IMR-90 (cell line): ENCODE measurements at regions not wholly inside any gene's neighbourhood (a gene's known extent, or its start where the extent isn't known, plus 50 kb on each side); places are given as distances from the start of the nearest gene placed in this dataset.

Experiments
- ATAC-seq: fragments of 200-7000 bp; cut with Tn5 transposase; 2 replicates; pipeline ENCODE4 v1.9.1; 2020; ENCODE audit warnings: low read depth, mild to moderate bottlenecking, moderate library complexity
- BruUV-seq: library from RNA; stranded (reverse); fragments of 400-500 nt; replicated peaks from 2 replicates; lab custom pipeline; 2021; lab: Mats Ljungman, UMichigan
- CTCF ChIA-PET: fragments of 300-600 bp; formaldehyde crosslinking; extraction: SDS; loops from one replicate; lab custom pipeline; 2021; ENCODE audit warnings: antibody characterized with exemption; lab: Yijun Ruan, JAX
- POLR2A ChIA-PET: fragments of 300-600 bp; sonication (Branson Sonifier 250); formaldehyde crosslinking; loops from one replicate; lab custom pipeline; 2022; ENCODE audit warnings: antibody characterized with exemption; ENCODE audit not compliant: unreplicated experiment; lab: Charles Lee
- DNase-seq: peaks from one replicate; pipeline ENCODE4 v3.0.0; 2013
- H2AFZ ChIP-seq: replicated peaks from 2 replicates; pipeline ENCODE3; 2013; ENCODE audit warnings: low read length, mild to moderate bottlenecking; ENCODE audit not compliant: poor library complexity
- H2AK5ac ChIP-seq: 2 replicates; pipeline ENCODE4 v1.6.1; 2013; ENCODE audit warnings: low read depth, low read length, inconsistent platforms
- H2AK9ac ChIP-seq: replicated peaks from 2 replicates; pipeline ENCODE3; 2013; ENCODE audit warnings: mild to moderate bottlenecking, low read depth, low read length, moderate library complexity; ENCODE audit not compliant: poor library complexity
- H2BK120ac ChIP-seq: 2 replicates; pipeline ENCODE4 v1.6.1; 2013; ENCODE audit warnings: low read depth, low read length, inconsistent platforms
- H2BK15ac ChIP-seq: 3 replicates; pipeline ENCODE4 v1.6.1; 2013; ENCODE audit warnings: low read depth, low read length, inconsistent platforms
- H2BK20ac ChIP-seq: 2 replicates; pipeline ENCODE4 v1.6.1; 2013; ENCODE audit warnings: low read depth, mild to moderate bottlenecking, inconsistent platforms, low read length, moderate library complexity
- H2BK5ac ChIP-seq: 2 replicates; pipeline ENCODE4 v1.6.1; 2013; ENCODE audit warnings: mild to moderate bottlenecking, low read depth, low read length, inconsistent platforms; ENCODE audit not compliant: poor library complexity, severe bottlenecking
- H3K14ac ChIP-seq: replicated peaks from 2 replicates; pipeline ENCODE4 v1.6.1; 2013; ENCODE audit warnings: low read depth, low read length, inconsistent platforms
- H3K18ac ChIP-seq: 2 replicates; pipeline ENCODE4 v1.6.1; 2013; ENCODE audit warnings: low read depth, low read length, control low read depth
- H3K23ac ChIP-seq: 2 replicates; pipeline ENCODE4 v1.6.1; 2013; ENCODE audit warnings: low read depth, low read length, inconsistent platforms
- H3K27ac ChIP-seq: 2 replicates; pipeline ENCODE4 v1.5.1; 2013; ENCODE audit warnings: mild to moderate bottlenecking, control low read depth, low read length; ENCODE audit not compliant: insufficient read depth
- H3K27me3 ChIP-seq: 2 replicates; pipeline ENCODE4 v1.6.1; 2013; ENCODE audit warnings: low read length; ENCODE audit not compliant: control insufficient read depth, insufficient read depth
- H3K36me3 ChIP-seq: 2 replicates; pipeline ENCODE4 v1.6.1; 2013; ENCODE audit warnings: low read length, mixed read lengths; ENCODE audit not compliant: control insufficient read depth, insufficient read depth
- H3K4ac ChIP-seq: 2 replicates; pipeline ENCODE4 v1.6.1; 2013; ENCODE audit warnings: low read depth, low read length, inconsistent platforms
- H3K4me1 ChIP-seq: 2 replicates; pipeline ENCODE4 v1.6.1; 2013; ENCODE audit warnings: low read length, mixed read lengths; ENCODE audit not compliant: control insufficient read depth, insufficient read depth
- H3K4me2 ChIP-seq: 2 replicates; pipeline ENCODE4 v1.6.1; 2013; ENCODE audit warnings: low read depth, mild to moderate bottlenecking, control low read depth, low read length, moderate library complexity
- H3K4me3 ChIP-seq: 2 replicates; pipeline ENCODE4 v1.5.1; 2013; ENCODE audit warnings: low read depth, mild to moderate bottlenecking, control low read depth, low read length, moderate library complexity; ENCODE audit not compliant: insufficient read depth
- H3K56ac ChIP-seq: 2 replicates; pipeline ENCODE4 v1.6.1; 2013; ENCODE audit warnings: low read length, inconsistent platforms; ENCODE audit not compliant: insufficient read depth; ENCODE audit errors: extremely low read depth
- H3K79me1 ChIP-seq, 2 experiments: 2 replicates each; pipeline ENCODE4 v1.6.1; 2013; ENCODE audit warnings: low read length in 2 of 2, inconsistent platforms in 1 of 2, low read depth in 1 of 2
- H3K9ac ChIP-seq: 2 replicates; pipeline ENCODE4 v1.6.1; 2013; ENCODE audit warnings: low read depth, low read length, control low read depth
- H3K9me1 ChIP-seq: 2 replicates; pipeline ENCODE4 v1.6.1; 2013; ENCODE audit warnings: low read length, inconsistent platforms; ENCODE audit not compliant: insufficient read depth
- H3K9me3 ChIP-seq: 2 replicates; pipeline ENCODE4 v1.6.1; 2013; ENCODE audit warnings: low read length; ENCODE audit not compliant: control insufficient read depth, insufficient read depth
- H4K20me1 ChIP-seq: 2 replicates; pipeline ENCODE4 v1.6.1; 2013; ENCODE audit warnings: low read length, inconsistent platforms; ENCODE audit not compliant: insufficient read depth
- H4K5ac ChIP-seq: 2 replicates; pipeline ENCODE4 v1.6.1; 2013; ENCODE audit warnings: mild to moderate bottlenecking, low read depth, low read length, control low read depth
- H4K8ac ChIP-seq, 2 experiments: 2 replicates each; pipeline ENCODE4 v1.6.1; 2013; ENCODE audit warnings: low read depth in 2 of 2, low read length in 2 of 2, control low read depth in 1 of 2, inconsistent platforms in 1 of 2
- H4K91ac ChIP-seq: 2 replicates; pipeline ENCODE4 v1.6.1; 2013; ENCODE audit warnings: low read depth, low read length, inconsistent platforms; ENCODE audit not compliant: insufficient read depth
- CEBPB ChIP-seq: IDR thresholded peaks from 2 replicates; pipeline ENCODE4 v1.6.1; 2012; ENCODE audit warnings: low read depth, low read length, improper control_type of control experiment
- MAZ ChIP-seq: IDR thresholded peaks from 2 replicates; pipeline ENCODE4 v1.6.1; 2012; ENCODE audit warnings: low read depth, mild to moderate bottlenecking, low read length, improper control_type of control experiment, moderate library complexity, borderline replicate concordance
- RAD21 ChIP-seq: IDR thresholded peaks from 2 replicates; pipeline ENCODE4 v1.6.1; 2012; ENCODE audit warnings: low read length, improper control_type of control experiment
- WGBS, 2 experiments: methylation state at CpG; one replicate each; pipeline versions ENCODE4 v1.1.5 to v1.1.7; 2013; ENCODE audit warnings: missing lambda C conversion rate in 2 of 2; ENCODE audit not compliant: insufficient read length in 1 of 2; ENCODE audit errors: extremely low coverage in 2 of 2; 5-methylcytosine and 5-hydroxymethylcytosine counted together
- dilution Hi-C: fragments of 300-500 bp; cut with HindIII; formaldehyde crosslinking; loops from one replicate; pipeline ENCODE4 v1.14.3; 2018; ENCODE audit warnings: low sequenced_read_pairs; ENCODE audit not compliant: unreplicated experiment
- in situ Hi-C: fragments of 300-500 bp; cut with MboI; formaldehyde crosslinking; loops from 3 replicates; pipeline ENCODE4 v1.14.3; 2019; ENCODE audit warnings: low sequenced_read_pairs, inconsistent platforms, mixed read lengths
- intact Hi-C: fragments of 100-400 bp; cut with micrococcal nuclease; formaldehyde crosslinking; loops from 2 replicates; pipeline ENCODE4 v1.10.0; 2022

GRCh38 chr15:29924750-29925149 lies 102.5 kb upstream of the TJP1 start:
- peak overlapping the region; percentile 62; the same call in 1 of the 2 replicates for H3K9ac ChIP-seq

More at GRCh38 chr15:29924750-29925149, 102.5 kb upstream of the TJP1 start:
- ATAC-seq (peak; percentile 93), DNase-seq (peak; percentile 83)
- Histone ChIP-seq H3K4ac (peak overlapping the region; percentile 99), H3K14ac (peak overlapping the region; percentile 99), H3K23ac (peak overlapping the region; percentile 75), H3K79me1 (peaks cover 0 to 10% of the 10 kb centered on the region in 2 experiments; a peak in 2 of 4 replicates), H4K5ac (peak overlapping the region; percentile 89; the same call in 1 of the 2 replicates), H3K9me1 (peaks cover 17% of the 10 kb centered on the region), H3K36me3 (no peaks in the 10 kb centered on the region), H3K56ac (peak overlapping the region; percentile 90; the same call in 1 of the 2 replicates), H4K91ac (peak overlapping the region; percentile 97), H3K4me3 (no peak overlapping the region), H2BK5ac (peak overlapping the region; percentile 86), H3K4me2 (peak overlapping the region; percentile 47), H3K27me3 (peaks cover 2% of the 10 kb centered on the region; the same call in 1 of the 2 replicates), H2AK5ac (peak overlapping the region; percentile 97), H3K27ac (peak overlapping the region; percentile 89), H4K20me1 (no peaks in the 10 kb centered on the region), H2BK20ac (peak overlapping the region; percentile 99), H3K9me3 (no peaks in the 10 kb centered on the region), H3K4me1 (peaks cover 18% of the 10 kb centered on the region), H2BK15ac (peak overlapping the region; percentile 86; the same call in 2 of the 3 replicates), H4K8ac (peak overlapping the region; percentile 56 to 97; a peak in 3 of 4 replicates), H2AK9ac (no peak overlapping the region), H3K18ac (peak overlapping the region; percentile 97), H2AFZ (peak overlapping the region; percentile 76), H2BK120ac (peak overlapping the region; percentile 99)
- no CpG with 5 or more reads among the region's 4 CpGs for WGBS, 2 experiments
- CTCF ChIA-PET = interaction anchor here (0.8 to 2.0 kb wide), 10 partner anchors 15 to 178 kb away, joined by 3 to 18 read pairs (median 5); no protein-coding TSS in a partner anchor
- POLR2A ChIA-PET = interaction anchor here (0.6 to 0.9 kb wide), 3 partner anchors 9 to 176 kb away, joined by 3 to 11 read pairs (median 6); no protein-coding TSS in a partner anchor
- dilution Hi-C loops = no loop called here
- no TSS peak for BruUV-seq
- intact Hi-C loops = no loop called here
- in situ Hi-C loops = loop anchor here (5.0 to 10.0 kb wide), 3 partner anchors 50 to 177 kb away; no protein-coding TSS in a partner anchor
- TF ChIP-seq MAZ = peak; percentile 66; the same call in 1 of the 2 replicates
- TF ChIP-seq RAD21 = no peak
- no peak for TF ChIP-seq CEBPB
